ENCODE measurements at regions not wholly inside any gene's neighbourhood (a gene's known extent, or its start where the extent isn't known, plus 50 kb on each side); places are given as distances from the start of the nearest gene placed in this dataset.

DNA sequence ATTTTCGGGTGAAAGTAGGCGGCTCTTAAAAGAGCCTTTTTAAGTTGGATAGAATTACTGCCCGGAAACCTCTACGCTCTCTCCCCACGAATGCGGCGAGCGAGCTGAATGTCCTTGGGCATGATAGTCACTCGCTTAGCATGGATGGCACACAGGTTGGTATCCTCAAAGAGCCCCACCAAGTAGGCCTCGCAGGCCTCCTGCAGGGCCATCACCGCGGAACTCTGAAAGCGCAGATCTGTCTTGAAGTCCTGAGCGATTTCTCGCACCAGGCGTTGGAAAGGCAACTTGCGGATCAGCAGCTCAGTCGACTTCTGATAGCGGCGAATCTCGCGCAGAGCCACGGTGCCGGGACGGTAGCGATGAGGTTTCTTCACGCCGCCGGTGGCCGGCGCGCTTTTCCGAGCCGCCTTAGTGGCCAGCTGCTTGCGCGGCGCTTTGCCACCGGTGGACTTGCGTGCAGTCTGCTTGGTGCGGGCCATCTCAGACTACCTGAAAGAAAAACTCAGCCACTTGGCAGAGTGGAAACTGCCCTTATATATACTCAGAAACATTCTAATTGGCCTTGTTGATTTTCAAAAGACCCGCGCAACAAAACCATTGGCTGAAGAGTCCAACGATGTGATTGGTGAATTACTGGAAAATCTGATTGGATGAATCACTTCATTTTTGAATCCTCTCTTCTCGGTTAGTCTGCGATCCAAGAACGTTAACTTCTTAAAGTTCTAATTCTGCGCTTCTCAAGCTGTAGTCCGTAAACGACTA, 93.9 kb upstream of the BTN3A2 start:
- H3K27ac ChIP-seq (replicated peaks; ENCODE audit: low read length), result peak overlapping the region; percentile 74
- H2BK120ac ChIP-seq (ENCODE audit: low read depth, low read length), result no peak overlapping the region
- H3K9me3 ChIP-seq (replicated peaks in 1 of 2; ENCODE audit: control insufficient read depth in 2 of 2, insufficient read depth in 1 of 2, low read depth in 1 of 2, low read length in 2 of 2), result no peaks in the 10 kb centered on the region
- peak overlapping the region; percentile 89 for H3K9ac ChIP-seq (ENCODE audit: low read depth, low read length, poor library complexity)
- no peak overlapping the region for H4K8ac ChIP-seq (ENCODE audit: low read depth, low read length)
- H3K4me1 ChIP-seq (ENCODE audit: control insufficient read depth in 2 of 2, insufficient read depth in 1 of 2, low read depth in 1 of 2, low read length in 2 of 2), result peaks cover 3 to 6% of the 10 kb centered on the region in 2 donors
- WGBS, 2 donors (ENCODE audit: extremely low coverage in 2 of 2, insufficient read length in 2 of 2, insufficient replicate concordance in 1 of 2), result no CpG with 5 or more reads among the region's 49 CpGs
- no peak overlapping the region for H4K91ac ChIP-seq (ENCODE audit: low read depth, low read length, poor library complexity)
- H2BK12ac ChIP-seq (ENCODE audit: low read length), result no peak overlapping the region
- H3K4ac ChIP-seq (ENCODE audit: low read length), result no peak overlapping the region
- H3K18ac ChIP-seq (ENCODE audit: low read length), result peak overlapping the region; percentile 9
- H3K27me3 ChIP-seq (ENCODE audit: control insufficient read depth in 3 of 3, insufficient read depth in 3 of 3, low read depth in 1 of 3, low read length in 3 of 3), result no peaks in the 10 kb centered on the region
- no peak overlapping the region for H3K14ac ChIP-seq (ENCODE audit: low read length)
- peak overlapping the region; percentile 66 for H3K23ac ChIP-seq (ENCODE audit: low read depth, low read length, poor library complexity)
- H2BK5ac ChIP-seq (ENCODE audit: low read length), result no peak overlapping the region
- H3K4me2 ChIP-seq (ENCODE audit: insufficient read depth, low read length, poor library complexity, severe bottlenecking), result peak overlapping the region; percentile 82
- peak; percentile 93 for DNase-seq (ENCODE audit: low spot score)
- no peak overlapping the region for H2BK15ac ChIP-seq (ENCODE audit: low read length)
- no peaks in the 10 kb centered on the region for H3K79me1 ChIP-seq (ENCODE audit: low read depth, low read length)
- no peak overlapping the region for H2AK5ac ChIP-seq (ENCODE audit: low read depth, low read length)
- peak overlapping the region; percentile 86 to 95 for H3K4me3 ChIP-seq (ENCODE audit: low read length in 2 of 2)
- H3K36me3 ChIP-seq (replicated peaks in 1 of 2; ENCODE audit: control insufficient read depth in 2 of 2, insufficient read depth in 2 of 2, low read length in 2 of 2), result no peaks in the 10 kb centered on the region
- peak overlapping the region; percentile 74 for H2AFZ ChIP-seq (ENCODE audit: low read length)

DNA sequence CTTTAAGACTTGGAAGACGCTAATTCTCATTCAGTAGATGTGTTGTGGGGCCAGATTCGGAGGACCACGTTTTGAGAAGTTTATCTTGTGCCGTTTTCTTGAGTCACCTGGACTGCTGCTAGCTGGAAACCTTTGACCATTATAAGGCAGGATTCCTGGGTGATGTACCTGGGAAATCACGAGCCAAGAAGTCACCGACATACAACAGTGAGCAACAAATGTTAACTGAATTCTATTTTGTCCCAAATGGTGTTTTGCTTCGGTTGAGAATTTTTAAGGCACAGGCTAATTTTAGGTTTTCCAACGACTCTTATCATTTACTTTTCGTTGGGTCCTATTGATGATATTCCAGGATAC, 93.4 kb upstream of the BTN3A2 start:
- H3K4me1 ChIP-seq (ENCODE audit: control insufficient read depth in 2 of 2, insufficient read depth in 1 of 2, low read depth in 1 of 2, low read length in 2 of 2), result peaks cover 3 to 6% of the 10 kb centered on the region in 2 donors
- H3K79me1 ChIP-seq (ENCODE audit: low read depth, low read length), result no peaks in the 10 kb centered on the region
- H2BK120ac ChIP-seq (ENCODE audit: low read depth, low read length), result no peak overlapping the region
- no peak overlapping the region for H2BK15ac ChIP-seq (ENCODE audit: low read length)
- WGBS, 2 donors (ENCODE audit: extremely low coverage in 2 of 2, insufficient read length in 2 of 2, insufficient replicate concordance in 1 of 2), result no CpG with 5 or more reads among the region's 9 CpGs
- no peak overlapping the region for H3K23ac ChIP-seq (ENCODE audit: low read depth, low read length, poor library complexity)
- H2AK5ac ChIP-seq (ENCODE audit: low read depth, low read length), result no peak overlapping the region
- peak overlapping the region; percentile 86 to 88 for H3K4me3 ChIP-seq (ENCODE audit: low read length in 2 of 2)
- peak overlapping the region; percentile 84 for H3K27ac ChIP-seq (replicated peaks; ENCODE audit: low read length)
- no peak overlapping the region for H3K14ac ChIP-seq (ENCODE audit: low read length)
- H3K9me3 ChIP-seq (replicated peaks in 1 of 2; ENCODE audit: control insufficient read depth in 2 of 2, insufficient read depth in 1 of 2, low read depth in 1 of 2, low read length in 2 of 2), result no peaks in the 10 kb centered on the region
- peak overlapping the region; percentile 82 for H3K4me2 ChIP-seq (ENCODE audit: insufficient read depth, low read length, poor library complexity, severe bottlenecking)
- no peak overlapping the region for H2BK12ac ChIP-seq (ENCODE audit: low read length)
- no peak overlapping the region for H4K8ac ChIP-seq (ENCODE audit: low read depth, low read length)
- no peaks in the 10 kb centered on the region for H3K27me3 ChIP-seq (ENCODE audit: control insufficient read depth in 3 of 3, insufficient read depth in 3 of 3, low read depth in 1 of 3, low read length in 3 of 3)
- H2BK5ac ChIP-seq (ENCODE audit: low read length), result no peak overlapping the region
- peak overlapping the region; percentile 44 for H3K18ac ChIP-seq (ENCODE audit: low read length)
- H3K36me3 ChIP-seq (replicated peaks in 1 of 2; ENCODE audit: control insufficient read depth in 2 of 2, insufficient read depth in 2 of 2, low read length in 2 of 2), result no peaks in the 10 kb centered on the region
- peak overlapping the region; percentile 74 for H2AFZ ChIP-seq (ENCODE audit: low read length)
- H3K4ac ChIP-seq (ENCODE audit: low read length), result no peak overlapping the region
- DNase-seq (ENCODE audit: low spot score), result no peak
- H3K9ac ChIP-seq (ENCODE audit: low read depth, low read length, poor library complexity), result no peak overlapping the region
- H4K91ac ChIP-seq (ENCODE audit: low read depth, low read length, poor library complexity), result no peak overlapping the region

DNA sequence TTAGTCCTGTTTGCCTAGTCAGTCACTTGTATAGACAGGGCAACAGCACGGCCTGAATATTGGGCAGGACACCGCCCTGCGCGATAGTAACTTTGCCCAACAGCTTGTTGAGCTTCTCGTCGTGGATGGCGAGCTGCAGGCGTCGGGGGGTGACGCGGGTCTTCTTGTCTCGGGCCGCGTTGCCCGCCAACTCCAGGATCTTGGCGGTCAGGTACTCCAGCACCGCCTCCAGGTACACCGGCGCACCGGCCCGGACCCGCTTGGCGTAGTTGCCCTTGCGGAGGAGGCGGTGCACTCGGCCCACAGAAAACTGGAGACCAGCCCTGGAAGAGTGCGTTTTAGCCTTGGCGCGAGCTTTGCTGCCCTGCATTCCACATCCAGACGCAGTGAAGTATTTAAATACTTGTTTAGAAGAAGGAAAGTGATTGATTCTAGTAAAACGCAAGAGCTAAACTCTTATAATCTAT, 92.8 kb upstream of the BTN3A2 start:
- Histone ChIP-seq H3K18ac (ENCODE audit: low read length) (peak overlapping the region; percentile 98), H2AFZ (ENCODE audit: low read length) (peak overlapping the region; percentile 74), H2AK5ac (ENCODE audit: low read depth, low read length) (peak overlapping the region; percentile 8), H3K79me1 (ENCODE audit: low read depth, low read length) (no peaks in the 10 kb centered on the region), H4K91ac (ENCODE audit: low read depth, low read length, poor library complexity) (no peak overlapping the region), H3K27ac (replicated peaks; ENCODE audit: low read length) (peak overlapping the region; percentile 84), H2BK5ac (ENCODE audit: low read length) (peak overlapping the region; percentile 25), H3K14ac (ENCODE audit: low read length) (no peak overlapping the region), H3K4ac (ENCODE audit: low read length) (peak overlapping the region; percentile 0), H4K8ac (ENCODE audit: low read depth, low read length) (no peak overlapping the region), H3K9me3 (replicated peaks in 1 of 2; ENCODE audit: control insufficient read depth in 2 of 2, insufficient read depth in 1 of 2, low read depth in 1 of 2, low read length in 2 of 2) (no peaks in the 10 kb centered on the region), H3K23ac (ENCODE audit: low read depth, low read length, poor library complexity) (peak overlapping the region; percentile 7), H3K4me3 (ENCODE audit: low read length in 2 of 2) (peak overlapping the region; percentile 86 to 88), H2BK120ac (ENCODE audit: low read depth, low read length) (no peak overlapping the region), H3K36me3 (replicated peaks in 1 of 2; ENCODE audit: control insufficient read depth in 2 of 2, insufficient read depth in 2 of 2, low read length in 2 of 2) (no peaks in the 10 kb centered on the region), H3K27me3 (ENCODE audit: control insufficient read depth in 3 of 3, insufficient read depth in 3 of 3, low read depth in 1 of 3, low read length in 3 of 3) (no peaks in the 10 kb centered on the region), H2BK12ac (ENCODE audit: low read length) (peak overlapping the region; percentile 17), H3K4me1 (ENCODE audit: control insufficient read depth in 2 of 2, insufficient read depth in 1 of 2, low read depth in 1 of 2, low read length in 2 of 2) (peaks cover 3 to 6% of the 10 kb centered on the region in 2 donors), H3K9ac (ENCODE audit: low read depth, low read length, poor library complexity) (peak overlapping the region; percentile 81), H2BK15ac (ENCODE audit: low read length) (no peak overlapping the region), H3K4me2 (ENCODE audit: insufficient read depth, low read length, poor library complexity, severe bottlenecking) (peak overlapping the region; percentile 82)
- WGBS, 2 donors (ENCODE audit: extremely low coverage in 2 of 2, insufficient read length in 2 of 2, insufficient replicate concordance in 1 of 2), result no CpG with 5 or more reads among the region's 31 CpGs
- peak; percentile 48 for DNase-seq (ENCODE audit: low spot score)

DNA sequence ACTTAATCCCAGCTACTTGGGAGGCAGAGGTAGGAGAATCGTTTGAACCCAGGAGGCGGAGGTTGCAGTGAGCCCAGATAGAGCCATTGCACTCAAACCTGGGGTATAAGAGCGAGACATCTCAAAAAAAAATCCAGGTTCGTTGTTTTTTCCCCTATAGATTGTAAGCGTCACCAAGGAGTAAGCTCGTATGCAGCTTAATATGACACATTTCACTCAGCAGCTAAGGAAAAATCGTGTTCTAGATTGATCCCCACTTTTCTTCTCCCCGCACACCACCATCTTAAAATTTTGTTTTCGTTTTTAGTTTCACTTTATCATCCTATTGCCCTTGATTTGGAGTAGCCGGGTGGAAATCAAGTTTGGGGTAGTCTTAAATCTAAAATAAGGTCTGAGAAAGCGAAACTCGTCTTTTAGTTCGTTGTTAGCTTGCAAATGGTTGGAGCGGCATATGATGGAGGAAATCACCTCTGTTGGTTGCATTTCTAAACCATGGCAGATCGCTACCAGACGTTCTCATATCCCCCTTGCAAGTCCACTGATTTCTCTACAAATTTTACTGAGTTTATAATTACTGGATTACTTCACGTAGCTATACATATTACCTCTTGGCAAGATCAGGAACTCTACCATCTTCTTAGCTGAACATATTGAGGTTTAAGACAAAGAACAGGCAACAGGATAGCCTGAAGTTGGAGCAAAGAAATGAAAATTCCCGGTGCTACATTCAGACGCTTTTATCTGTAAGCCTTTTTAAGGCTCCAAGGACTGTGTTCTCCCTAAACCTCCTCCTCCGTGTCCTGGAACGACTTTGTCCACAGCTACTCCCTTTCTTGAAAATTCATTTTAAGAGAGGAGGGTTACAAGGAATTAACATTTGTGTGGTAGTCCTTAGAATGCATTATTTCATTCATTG, 91.1 kb upstream of the BTN3A2 start:
- no peaks in the 10 kb centered on the region for H3K36me3 ChIP-seq (replicated peaks in 1 of 2; ENCODE audit: control insufficient read depth in 2 of 2, insufficient read depth in 2 of 2, low read length in 2 of 2)
- no peaks in the 10 kb centered on the region for H3K27me3 ChIP-seq (ENCODE audit: control insufficient read depth in 3 of 3, insufficient read depth in 3 of 3, low read depth in 1 of 3, low read length in 3 of 3)
- no peaks in the 10 kb centered on the region for H3K9me3 ChIP-seq (replicated peaks in 1 of 2; ENCODE audit: control insufficient read depth in 2 of 2, insufficient read depth in 1 of 2, low read depth in 1 of 2, low read length in 2 of 2)
- peak overlapping the region; percentile 2 for H2AFZ ChIP-seq (ENCODE audit: low read length)
- no peak overlapping the region for H2AK5ac ChIP-seq (ENCODE audit: low read depth, low read length)
- no peak overlapping the region for H3K18ac ChIP-seq (ENCODE audit: low read length)
- peaks cover 3 to 6% of the 10 kb centered on the region in 2 donors for H3K4me1 ChIP-seq (ENCODE audit: control insufficient read depth in 2 of 2, insufficient read depth in 1 of 2, low read depth in 1 of 2, low read length in 2 of 2)
- no peak overlapping the region for H4K91ac ChIP-seq (ENCODE audit: low read depth, low read length, poor library complexity)
- no peak overlapping the region for H2BK15ac ChIP-seq (ENCODE audit: low read length)
- peak overlapping the region; percentile 88 for H3K9ac ChIP-seq (ENCODE audit: low read depth, low read length, poor library complexity)
- no peaks in the 10 kb centered on the region for H3K79me1 ChIP-seq (ENCODE audit: low read depth, low read length)
- no peak for DNase-seq (ENCODE audit: low spot score)
- no CpG with 5 or more reads among the region's 21 CpGs for WGBS, 2 donors (ENCODE audit: extremely low coverage in 2 of 2, insufficient read length in 2 of 2, insufficient replicate concordance in 1 of 2)
- H3K14ac ChIP-seq (ENCODE audit: low read length), result no peak overlapping the region
- H3K4me2 ChIP-seq (ENCODE audit: insufficient read depth, low read length, poor library complexity, severe bottlenecking), result peak overlapping the region; percentile 81
- no peak overlapping the region for H3K4ac ChIP-seq (ENCODE audit: low read length)
- no peak overlapping the region for H3K23ac ChIP-seq (ENCODE audit: low read depth, low read length, poor library complexity)
- H2BK120ac ChIP-seq (ENCODE audit: low read depth, low read length), result no peak overlapping the region
- peak overlapping the region; percentile 41 for H3K27ac ChIP-seq (replicated peaks; ENCODE audit: low read length)
- no peak overlapping the region for H4K8ac ChIP-seq (ENCODE audit: low read depth, low read length)
- H2BK5ac ChIP-seq (ENCODE audit: low read length), result no peak overlapping the region
- no peak overlapping the region for H2BK12ac ChIP-seq (ENCODE audit: low read length)
- peak overlapping the region; percentile 86 to 94 for H3K4me3 ChIP-seq (ENCODE audit: low read length in 2 of 2)
